HG02763 (cell line): ENCODE measurements at regions not wholly inside any gene's neighbourhood (a gene's known extent, or its start where the extent isn't known, plus 50 kb on each side); places are given as distances from the start of the nearest gene placed in this dataset.
A peak's percentile ranks its signal among the peaks of the same experiment; 100 is the strongest.

Source experiments
- ATAC-seq: cut with Tn5 transposase; IDR thresholded peaks from one replicate; pipeline ENCODE4 v1.9.1; 2021; ENCODE audit warnings: mild to moderate bottlenecking, moderate library complexity; ENCODE audit not compliant: unreplicated experiment

GRCh38 chr2:121895723-121896571, 140.5 kb downstream of the TSN start:
- ATAC-seq: no peak

- peak; percentile 79 for ATAC-seq
These were observed 142.0 kb downstream of the TSN start for GRCh38 chr2:121897335-121897970.

DNA sequence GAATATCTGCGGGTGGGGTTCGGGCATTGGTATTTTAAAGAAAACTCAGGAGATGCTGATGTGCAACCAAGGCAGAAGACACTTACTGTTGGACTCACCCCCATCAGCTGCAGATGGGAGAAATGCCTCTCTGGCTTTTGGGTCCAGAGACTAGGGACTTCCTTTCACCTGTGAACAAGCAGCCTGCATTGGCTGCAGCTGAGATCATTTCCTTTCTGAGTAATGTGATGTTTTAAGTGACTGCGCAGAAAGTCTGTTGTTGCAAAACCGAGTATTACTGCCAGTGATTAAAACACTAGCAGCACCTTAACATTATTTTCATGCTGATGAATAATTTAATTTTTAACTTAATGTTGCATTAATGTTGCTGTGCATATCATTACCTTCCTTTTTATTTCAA, 143.0 kb downstream of the TSN start:
- ATAC-seq: no peak

DNA sequence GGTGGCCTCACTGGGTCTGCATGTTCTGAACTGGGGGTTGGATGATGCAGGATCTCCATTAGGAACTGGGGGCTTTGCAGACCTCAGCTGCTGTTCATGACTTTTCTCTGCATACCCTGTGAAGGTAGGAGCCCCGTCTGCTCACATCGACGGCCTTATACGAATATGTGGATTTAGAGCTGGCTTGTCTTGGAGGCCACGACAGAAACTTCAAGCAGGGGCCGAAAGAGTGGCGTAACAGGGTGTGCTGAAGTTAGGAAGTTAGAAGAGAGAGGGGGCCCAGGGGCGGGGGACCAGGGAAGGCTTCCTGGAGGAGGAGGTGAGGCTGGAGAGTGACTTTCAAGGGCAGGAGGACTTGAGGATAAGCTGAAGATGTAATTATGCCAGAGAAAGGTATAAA, 144.9 kb downstream of the TSN start:
- ATAC-seq: no peak

DNA sequence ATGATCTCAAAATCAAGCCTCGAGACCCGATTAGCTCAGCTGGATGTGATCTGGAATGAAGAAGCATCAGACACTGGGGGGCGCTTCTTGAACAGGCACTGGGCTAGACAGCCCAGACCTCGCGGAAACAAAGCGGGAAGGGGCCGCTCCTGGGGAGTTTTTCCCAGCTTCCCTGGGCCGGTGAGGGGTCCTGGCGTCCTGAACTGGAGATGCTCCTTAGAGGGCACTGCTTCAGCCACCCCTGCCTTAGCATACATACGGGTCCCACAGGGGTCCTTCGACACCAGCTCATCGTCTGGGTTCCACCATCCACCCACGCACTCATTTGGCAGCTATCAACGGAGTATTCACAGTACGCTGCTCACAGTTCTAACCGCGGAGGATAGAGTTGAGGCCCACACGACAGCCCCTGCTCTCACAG, 146.7 kb downstream of the TSN start:
- ATAC-seq: no peak

DNA sequence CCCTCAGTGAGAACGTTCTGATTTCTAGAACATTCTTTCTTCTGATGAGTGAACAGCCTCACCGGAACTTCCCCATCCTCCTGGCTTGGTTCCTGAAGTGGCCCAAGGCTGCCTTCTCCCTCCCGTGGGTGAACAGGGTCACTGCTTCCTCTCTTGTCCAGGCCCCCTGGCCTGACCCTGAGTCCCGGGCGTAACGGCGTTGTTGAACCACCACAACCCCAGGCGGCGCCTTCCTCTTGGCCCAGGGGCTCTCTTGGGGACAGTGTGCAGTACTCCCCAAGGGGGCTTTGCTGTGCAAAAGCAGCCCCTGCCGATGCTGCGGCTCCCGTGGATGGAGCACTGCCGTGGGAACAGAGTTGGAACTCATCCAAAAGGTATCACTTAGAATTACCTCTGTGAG, 147.2 kb downstream of the TSN start:
- no peak for ATAC-seq

GRCh38 chr2:121903037-121903689, 147.7 kb downstream of the TSN start:
- ATAC-seq: no peak

- ATAC-seq: no peak
These were observed 149.2 kb downstream of the TSN start for GRCh38 chr2:121904656-121905055.

DNA sequence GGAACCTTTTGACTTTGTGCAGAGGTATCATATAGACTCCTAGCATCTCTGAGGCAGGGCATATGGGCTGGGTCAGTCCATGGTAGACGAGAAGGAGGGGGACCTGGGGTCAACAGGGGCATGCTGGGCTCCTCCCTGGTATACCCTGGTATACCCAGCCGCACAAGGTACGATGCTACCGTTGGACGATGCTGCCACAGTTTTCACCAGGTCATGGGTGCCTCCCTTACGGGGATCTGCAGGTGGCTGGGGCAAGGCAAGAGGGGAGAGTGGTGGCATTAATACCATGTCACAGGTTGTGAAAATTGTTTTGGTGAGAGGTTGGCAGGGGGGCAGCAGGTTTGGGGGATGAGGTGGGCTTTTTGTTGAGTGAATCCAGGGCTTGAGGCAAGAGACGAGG, 149.8 kb downstream of the TSN start:
- no peak for ATAC-seq

GRCh38 chr2:121906170-121906569, 150.7 kb downstream of the TSN start:
- no peak for ATAC-seq

DNA sequence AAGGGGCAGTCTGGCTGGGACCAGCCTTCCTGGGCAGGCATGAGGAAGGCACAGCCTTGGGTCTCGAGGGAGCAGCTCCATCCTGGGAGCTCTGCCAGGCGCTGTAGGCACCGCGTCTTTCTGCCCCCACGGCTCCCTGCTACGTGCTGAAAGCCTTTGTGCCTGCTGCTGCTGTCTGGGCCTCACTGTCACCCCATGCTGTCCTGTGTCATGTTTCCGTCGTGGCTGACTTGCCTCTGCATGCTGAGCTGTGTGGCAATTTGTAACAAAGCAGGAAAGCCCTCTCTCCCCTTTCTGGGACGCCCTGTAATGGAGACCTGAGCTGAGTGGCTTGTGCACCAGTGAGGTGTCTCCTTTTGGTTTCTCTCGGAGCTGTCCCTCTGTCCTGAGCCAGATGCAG, 152.5 kb downstream of the TSN start:
- no peak for ATAC-seq

DNA sequence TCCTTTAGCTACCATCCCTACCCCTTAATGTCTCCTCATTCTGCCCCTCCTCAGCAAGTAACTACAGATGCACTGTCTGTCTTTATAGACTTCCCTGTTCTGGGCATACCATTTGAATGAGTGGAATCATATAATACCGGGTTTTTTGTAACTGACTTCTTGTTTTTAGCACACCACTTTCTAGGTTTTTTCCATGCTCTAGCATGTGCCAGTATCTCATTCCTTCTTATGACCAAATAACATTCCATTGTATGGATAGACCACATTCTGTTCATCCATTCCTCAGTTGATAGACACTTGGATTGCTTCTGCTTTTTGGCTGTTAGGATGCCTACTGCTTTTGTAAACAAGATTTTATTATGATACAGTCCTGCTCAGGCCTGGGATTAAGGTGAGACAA, 154.7 kb downstream of the TSN start:
- no peak for ATAC-seq

DNA sequence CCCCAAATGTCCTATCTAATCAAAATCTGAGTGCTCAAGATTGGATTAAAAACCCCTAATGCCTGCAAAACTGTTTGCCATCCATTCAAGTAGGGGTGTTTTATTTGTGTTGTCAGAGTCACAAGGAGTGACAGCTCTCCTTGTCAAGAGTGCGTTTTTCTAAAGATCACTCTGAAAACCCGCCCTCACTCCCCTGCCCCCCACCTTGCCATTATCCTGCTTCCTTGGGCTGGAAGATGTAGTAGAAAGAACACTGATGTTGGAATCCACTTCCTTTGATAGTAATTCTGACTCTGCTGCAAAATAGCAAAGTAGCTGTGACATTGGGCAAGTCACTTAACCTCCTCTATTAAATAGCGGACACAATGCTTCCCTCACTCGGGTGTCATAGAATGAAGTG, 155.6 kb downstream of the TSN start:
- ATAC-seq: no peak

GRCh38 chr2:121917143-121917542, 161.7 kb downstream of the TSN start:
- ATAC-seq: no peak

GRCh38 chr2:121918231-121918630, 162.8 kb downstream of the TSN start:
- no peak for ATAC-seq

- ATAC-seq: no peak
These were observed 164.4 kb downstream of the TSN start for GRCh38 chr2:121919803-121920202.

DNA sequence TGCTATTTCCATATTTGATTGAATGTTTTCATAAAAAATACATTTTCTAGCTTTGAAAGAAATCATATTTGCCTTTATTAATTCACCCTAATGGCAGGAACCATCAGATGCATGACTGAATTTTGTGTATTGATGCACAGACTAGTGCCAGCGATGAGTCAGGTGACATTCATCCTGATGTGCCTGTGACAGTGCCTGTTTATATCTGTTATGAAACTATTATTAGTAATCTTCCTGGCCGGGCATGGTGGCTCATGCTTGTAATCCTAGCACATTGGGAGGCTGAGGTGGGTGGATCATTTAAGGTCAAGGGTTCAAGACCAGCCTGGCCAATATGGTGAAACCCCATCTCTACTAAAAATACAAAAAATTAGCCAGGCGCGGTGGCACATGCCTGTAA, 170.0 kb downstream of the TSN start:
- no peak for ATAC-seq

GRCh38 chr2:121943285-121943684, 187.8 kb downstream of the TSN start:
- ATAC-seq: no peak

DNA sequence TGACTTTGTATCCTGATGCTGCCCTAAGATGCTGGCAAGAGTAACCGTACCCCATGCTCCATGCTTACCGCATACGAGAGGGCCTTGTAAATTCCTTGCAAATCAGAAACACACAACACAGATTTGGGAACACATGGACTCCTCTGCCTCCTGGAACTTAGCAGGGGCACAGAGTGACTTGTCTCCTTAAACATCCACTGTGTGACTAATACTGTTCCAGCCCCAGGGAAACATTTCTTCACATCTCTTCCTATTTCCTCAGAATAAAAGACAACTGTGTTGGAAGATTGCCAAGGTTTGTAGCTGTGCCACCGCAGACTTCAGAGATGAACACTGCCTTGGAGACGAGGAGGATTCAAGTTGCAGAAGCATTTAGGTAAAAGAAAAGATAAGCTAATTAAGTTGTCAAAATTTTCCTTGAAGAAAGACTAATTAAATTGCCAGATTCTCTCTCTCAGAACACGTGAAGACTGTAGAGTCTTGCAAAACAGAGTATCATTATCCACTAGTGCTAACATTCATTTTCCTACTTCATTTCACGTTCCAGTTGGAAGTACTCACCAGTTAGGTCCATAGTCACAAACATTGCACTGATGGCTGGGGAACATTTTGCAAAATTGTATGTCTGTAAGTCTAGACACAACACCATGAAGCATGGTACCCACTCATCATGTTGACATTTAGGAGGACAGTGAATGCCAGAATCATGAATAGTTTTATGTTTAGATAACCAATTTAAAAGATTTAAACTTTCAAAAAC, 188.8 kb downstream of the TSN start:
- no peak for ATAC-seq

- no peak for ATAC-seq
These were observed 192.2 kb downstream of the TSN start for GRCh38 chr2:121947674-121948073.

DNA sequence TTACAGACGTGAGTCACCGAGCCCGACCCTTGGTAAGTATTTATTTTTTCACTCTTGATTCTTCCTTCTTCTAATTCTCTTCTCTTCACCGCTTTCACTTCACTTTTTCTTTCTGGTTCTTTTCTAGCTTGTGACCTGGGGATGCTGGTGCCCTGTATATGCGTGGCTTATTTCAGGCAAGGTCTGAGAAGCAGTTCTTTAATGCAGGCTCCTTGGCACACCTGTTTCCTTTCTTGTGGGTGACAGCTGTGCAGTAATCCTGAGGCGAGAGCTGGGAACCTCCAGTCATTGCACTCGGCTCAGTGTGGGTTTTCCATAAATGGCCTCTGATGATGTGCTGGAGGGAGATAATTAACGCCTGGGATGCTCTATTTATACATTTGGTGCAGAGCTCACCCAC, 193.8 kb downstream of the TSN start:
- no peak for ATAC-seq
